Endothelial cell of umbilical vein (primary cell): ENCODE measurements at regions not wholly inside any gene's neighbourhood (a gene's known extent, or its start where the extent isn't known, plus 50 kb on each side); places are given as distances from the start of the nearest gene placed in this dataset.

Experiments
- BruUV-seq: library from RNA; stranded (reverse); fragments of 400-500 nt; replicated peaks from 2 replicates; lab custom pipeline; 2021; lab: Mats Ljungman, UMichigan
- CTCF ChIA-PET: fragments of 300-600, 350-600 bp; sonication (Branson Sonifier 250); formaldehyde crosslinking; loops from one replicate; lab custom pipeline; 2021; ENCODE audit warnings: antibody characterized with exemption, inconsistent platforms; lab: Charles Lee
- POLR2A ChIA-PET: fragments of 300-600, 350-600 bp; sonication (Branson Sonifier 250); formaldehyde crosslinking; loops from one replicate; lab custom pipeline; 2021; ENCODE audit warnings: antibody characterized with exemption, inconsistent platforms; lab: Charles Lee
- DNase-seq: peaks from one replicate; pipeline ENCODE4 v3.0.0-alpha.2; 2011; ENCODE audit warnings: low read depth, low spot score
- FAIRE-seq: peaks from 2 replicates; lab custom pipeline; 2011; peaks lifted over from hg19 to GRCh38; lab: Jason Lieb, UNC
- H2AFZ ChIP-seq: 2 replicates; pipeline ENCODE4 v1.6.0; 2012; ENCODE audit warnings: low read depth, low read length, control low read depth, inconsistent platforms
- H3K27ac ChIP-seq: 2 replicates; pipeline ENCODE4 v1.5.1; 2011; ENCODE audit warnings: low read depth, mild to moderate bottlenecking, control low read depth, low read length, moderate library complexity; ENCODE audit not compliant: insufficient read depth
- H3K27me3 ChIP-seq, 2 experiments: 2 replicates each; pipeline versions ENCODE4 v1.6.0 to v1.6.1; 2011; ENCODE audit warnings: low read length in 2 of 2, mixed read lengths in 1 of 2; ENCODE audit not compliant: control insufficient read depth in 2 of 2, insufficient read depth in 2 of 2
- H3K36me3 ChIP-seq, 2 experiments: 2 replicates in 1 of 2; 3 replicates in 1 of 2; pipeline ENCODE4 v1.5.1; 2011; ENCODE audit warnings: low read length in 2 of 2, mild to moderate bottlenecking in 1 of 2, moderate library complexity in 1 of 2; ENCODE audit not compliant: control insufficient read depth in 2 of 2, insufficient read depth in 2 of 2; ENCODE audit errors: extremely low read depth in 1 of 2
- H3K4me1 ChIP-seq: 3 replicates; pipeline ENCODE4 v1.5.1; 2011; ENCODE audit warnings: mild to moderate bottlenecking, low read length; ENCODE audit not compliant: control insufficient read depth, insufficient read depth; ENCODE audit errors: extremely low read depth
- H3K4me2 ChIP-seq: 2 replicates; pipeline ENCODE4 v1.6.1; 2011; ENCODE audit warnings: low read length, control low read depth, mixed read lengths; ENCODE audit not compliant: insufficient read depth
- H3K4me3 ChIP-seq, 3 experiments: fragments of 200-600 bp in 1 of 3; sonication (generic), shearing (Covaris generic) in 1 of 3; replicated peaks in 1 of 3; 2 replicates each; pipeline ENCODE4 v1.5.1; 2011 to 2016; ENCODE audit warnings: control low read depth in 3 of 3, low read length in 3 of 3, mild to moderate bottlenecking in 2 of 3, inconsistent platforms in 1 of 3, low read depth in 1 of 3, moderate library complexity in 1 of 3; ENCODE audit not compliant: insufficient read depth in 1 of 3
- H3K79me2 ChIP-seq: 2 replicates; pipeline ENCODE4 v1.6.0; 2012; ENCODE audit warnings: low read length, inconsistent platforms; ENCODE audit not compliant: control insufficient read depth, insufficient read depth
- H3K9ac ChIP-seq: replicated peaks from 2 replicates; pipeline ENCODE3; 2011; ENCODE audit warnings: low read length, control low read depth; ENCODE audit not compliant: insufficient read depth; ENCODE audit errors: extremely low read depth
- H3K9me1 ChIP-seq: replicated peaks from 3 replicates; pipeline ENCODE4 v1.6.0; 2011; ENCODE audit warnings: mild to moderate bottlenecking, low read length; ENCODE audit not compliant: control insufficient read depth, insufficient read depth; ENCODE audit errors: extremely low read depth
- H3K9me3 ChIP-seq: replicated peaks from 2 replicates; pipeline ENCODE4 v1.5.1; 2012; ENCODE audit warnings: low read length, inconsistent platforms; ENCODE audit not compliant: control insufficient read depth, insufficient read depth
- H4K20me1 ChIP-seq: replicated peaks from 2 replicates; pipeline ENCODE3; 2011; ENCODE audit warnings: mild to moderate bottlenecking, low read length; ENCODE audit not compliant: control insufficient read depth, insufficient read depth; ENCODE audit errors: extremely low read depth
- CTCF ChIP-seq, 2 donors: IDR thresholded peaks; 1 replicate in 1 of 2; 2 replicates in 1 of 2; pipeline ENCODE4 v1.5.1; 2011; ENCODE audit warnings: low read length in 2 of 2, mild to moderate bottlenecking in 2 of 2, moderate library complexity in 2 of 2, control low read depth in 1 of 2, inconsistent platforms in 1 of 2, low read depth in 1 of 2; ENCODE audit not compliant: insufficient read depth in 1 of 2; ENCODE audit errors: extremely low read depth in 1 of 2
- FOS ChIP-seq: IDR thresholded peaks from 2 replicates; pipeline ENCODE4 v1.6.1; 2011; ENCODE audit warnings: mild to moderate bottlenecking, low read length, moderate library complexity, borderline replicate concordance; ENCODE audit not compliant: insufficient read depth
- GATA2 ChIP-seq: IDR thresholded peaks from 2 replicates; pipeline ENCODE4 v1.7.0; 2011; ENCODE audit warnings: low read depth, mild to moderate bottlenecking, moderate library complexity, mixed read lengths, low read length; ENCODE audit not compliant: insufficient read length, insufficient read depth
- JUN ChIP-seq: IDR thresholded peaks from 2 replicates; pipeline ENCODE4 v1.6.1; 2011; ENCODE audit warnings: borderline replicate concordance, low read depth; ENCODE audit not compliant: insufficient read length, insufficient read depth
- MAX ChIP-seq: IDR thresholded peaks from 2 replicates; pipeline ENCODE4 v1.6.1; 2011; ENCODE audit not compliant: insufficient read depth, insufficient read length
- MYC ChIP-seq: IDR thresholded peaks from one replicate; pipeline ENCODE4 v1.6.1; 2011; ENCODE audit warnings: mild to moderate bottlenecking, low read depth, low read length
- POLR2AphosphoS5 ChIP-seq: IDR thresholded peaks from 2 replicates; pipeline ENCODE4 v1.6.1; 2012; ENCODE audit warnings: low read depth, mild to moderate bottlenecking, control low read depth, low read length, moderate library complexity; ENCODE audit not compliant: insufficient read depth
- dilution Hi-C: fragments of 300-500 bp; cut with MboI; formaldehyde crosslinking; loops from one replicate; pipeline ENCODE4 v1.15.0; 2019; ENCODE audit warnings: low sequenced_read_pairs; ENCODE audit not compliant: extremely low pct_ligation_motif_present
- intact Hi-C: fragments of 100-400 bp; cut with micrococcal nuclease; formaldehyde crosslinking; loops from one replicate; pipeline ENCODE4 v1.10.0; 2022

GRCh38 chr7:114206688-114207087, 207.9 kb upstream of the FOXP2 start:
- H3K9me3 ChIP-seq: no peaks in the 10 kb centered on the region
- DNase-seq (no peak), FAIRE-seq (no peak)
- H3K27ac ChIP-seq: no peak overlapping the region
- H3K9ac ChIP-seq: no peak overlapping the region
- H4K20me1 ChIP-seq: no peaks in the 10 kb centered on the region
- intact Hi-C loops (no loop called here), dilution Hi-C loops (no loop called here)
- POLR2A ChIA-PET: no interaction called here
- no peak overlapping the region for H2AFZ ChIP-seq
- CTCF ChIA-PET: no interaction called here
- no peaks in the 10 kb centered on the region for H3K36me3 ChIP-seq
- no peak overlapping the region for H3K4me2 ChIP-seq
- no peak for TF ChIP-seq FOS
- no peak for TF ChIP-seq MAX
- no peak for TF ChIP-seq GATA2
- TF ChIP-seq JUN: no peak
- no peak for TF ChIP-seq MYC
- H3K4me1 ChIP-seq: peaks cover 3% of the 10 kb centered on the region
- H3K79me2 ChIP-seq: no peaks in the 10 kb centered on the region
- no TSS peak for BruUV-seq
- H3K27me3 ChIP-seq: no peaks in the 10 kb centered on the region
- no peak overlapping the region for H3K4me3 ChIP-seq
- no peaks in the 10 kb centered on the region for H3K9me1 ChIP-seq

GRCh38 chr7:114196517-114196916, 218.1 kb upstream of the FOXP2 start:
- no TSS peak for BruUV-seq
- TF ChIP-seq MAX (no peak), CTCF (IDR thresholded peaks at IDR 0.05; ENCODE audit: extremely low read depth in 1 of 2, insufficient read depth in 1 of 2, low read depth in 1 of 2, low read length in 2 of 2) (no peak), POLR2AphosphoS5 (no peak), JUN (no peak)
- H3K9me3 ChIP-seq: no peaks in the 10 kb centered on the region
- H3K36me3 ChIP-seq: no peaks in the 10 kb centered on the region
- no peaks in the 10 kb centered on the region for H3K79me2 ChIP-seq
- FAIRE-seq (no peak), DNase-seq (no peak)
- dilution Hi-C loops (no loop called here), intact Hi-C loops (no loop called here)
- H2AFZ ChIP-seq: no peak overlapping the region
- H3K4me2 ChIP-seq: no peak overlapping the region
- no peak overlapping the region for H3K4me3 ChIP-seq
- H3K27me3 ChIP-seq: peaks cover 0 to 2% of the 10 kb centered on the region in 2 experiments
- no peak overlapping the region for H3K9ac ChIP-seq
- H3K4me1 ChIP-seq: no peaks in the 10 kb centered on the region
- ChIA-PET CTCF (no interaction called here), POLR2A (no interaction called here)
- no peaks in the 10 kb centered on the region for H3K9me1 ChIP-seq
- H4K20me1 ChIP-seq: no peaks in the 10 kb centered on the region
- no peak overlapping the region for H3K27ac ChIP-seq
